IMR-90 (cell line): ENCODE measurements at regions not wholly inside any gene's neighbourhood (a gene's known extent, or its start where the extent isn't known, plus 50 kb on each side); places are given as distances from the start of the nearest gene placed in this dataset.

Experiments used
- BHLHE40 ChIP-seq: fragments of 150-350 bp; IDR thresholded peaks from 2 replicates; pipeline ENCODE4 v1.6.1; 2016; ENCODE audit warnings: mild to moderate bottlenecking, low read depth, low read length
- CEBPB ChIP-seq: IDR thresholded peaks from 2 replicates; pipeline ENCODE4 v1.6.1; 2012; ENCODE audit warnings: low read depth, low read length, improper control_type of control experiment
- FOS ChIP-seq: fragments of 150-350 bp; IDR thresholded peaks from 2 replicates; pipeline ENCODE4 v1.6.1; 2016; ENCODE audit warnings: low read depth, low read length
- MXI1 ChIP-seq: IDR thresholded peaks from 2 replicates; pipeline ENCODE4 v1.6.1; 2012; ENCODE audit warnings: low read depth, mild to moderate bottlenecking, low read length, moderate library complexity, borderline replicate concordance
- POLR2A ChIP-seq: IDR thresholded peaks from 2 replicates; pipeline ENCODE4 v1.6.1; 2012; ENCODE audit warnings: mild to moderate bottlenecking, low read depth, low read length
- RAD21 ChIP-seq: IDR thresholded peaks from 2 replicates; pipeline ENCODE4 v1.6.1; 2012; ENCODE audit warnings: low read length, improper control_type of control experiment
- RFX5 ChIP-seq: IDR thresholded peaks from 2 replicates; pipeline ENCODE4 v1.8.0; 2012; ENCODE audit warnings: low read depth, mild to moderate bottlenecking, low read length, moderate library complexity
- TF ChIP-seq, protein P1 (sequence below): conservative IDR thresholded peaks from 2 replicates; pipeline ENCODE4 v1.5.1; 2012; ENCODE audit warnings: mild to moderate bottlenecking, low read depth, low read length, improper control_type of control experiment

DNA sequence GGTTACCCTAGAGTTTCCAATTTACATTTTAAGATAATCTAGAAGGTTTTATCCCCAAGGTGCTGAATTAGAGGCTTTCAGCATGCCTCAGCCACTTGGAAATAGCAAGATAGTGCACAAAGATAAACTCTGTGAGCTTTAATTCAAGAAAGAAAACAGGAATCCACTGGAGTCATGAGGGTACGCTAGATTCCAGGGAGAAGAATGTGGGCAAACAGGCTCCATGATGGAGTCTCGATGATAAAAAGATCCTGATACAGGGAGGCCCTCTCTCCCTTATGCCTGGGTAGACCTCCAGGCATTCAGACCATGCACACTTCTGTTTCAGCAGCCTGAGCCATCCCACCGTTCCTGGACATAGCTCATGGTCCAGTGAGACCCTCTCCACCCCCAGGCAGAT is 344.6 kb upstream of the LCORL start:
- no peak for TF ChIP-seq POLR2A
- TF ChIP-seq RFX5 = no peak
- no peak for TF ChIP-seq MXI1
- TF ChIP-seq, protein P1, sequence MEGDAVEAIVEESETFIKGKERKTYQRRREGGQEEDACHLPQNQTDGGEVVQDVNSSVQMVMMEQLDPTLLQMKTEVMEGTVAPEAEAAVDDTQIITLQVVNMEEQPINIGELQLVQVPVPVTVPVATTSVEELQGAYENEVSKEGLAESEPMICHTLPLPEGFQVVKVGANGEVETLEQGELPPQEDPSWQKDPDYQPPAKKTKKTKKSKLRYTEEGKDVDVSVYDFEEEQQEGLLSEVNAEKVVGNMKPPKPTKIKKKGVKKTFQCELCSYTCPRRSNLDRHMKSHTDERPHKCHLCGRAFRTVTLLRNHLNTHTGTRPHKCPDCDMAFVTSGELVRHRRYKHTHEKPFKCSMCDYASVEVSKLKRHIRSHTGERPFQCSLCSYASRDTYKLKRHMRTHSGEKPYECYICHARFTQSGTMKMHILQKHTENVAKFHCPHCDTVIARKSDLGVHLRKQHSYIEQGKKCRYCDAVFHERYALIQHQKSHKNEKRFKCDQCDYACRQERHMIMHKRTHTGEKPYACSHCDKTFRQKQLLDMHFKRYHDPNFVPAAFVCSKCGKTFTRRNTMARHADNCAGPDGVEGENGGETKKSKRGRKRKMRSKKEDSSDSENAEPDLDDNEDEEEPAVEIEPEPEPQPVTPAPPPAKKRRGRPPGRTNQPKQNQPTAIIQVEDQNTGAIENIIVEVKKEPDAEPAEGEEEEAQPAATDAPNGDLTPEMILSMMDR = no peak
- TF ChIP-seq CEBPB = no peak
- TF ChIP-seq FOS = no peak
- TF ChIP-seq BHLHE40 = no peak
- TF ChIP-seq RAD21 = no peak
